ENCODE measurements at regions not wholly inside any gene's neighbourhood (a gene's known extent, or its start where the extent isn't known, plus 50 kb on each side); places are given as distances from the start of the nearest gene placed in this dataset.

DNA sequence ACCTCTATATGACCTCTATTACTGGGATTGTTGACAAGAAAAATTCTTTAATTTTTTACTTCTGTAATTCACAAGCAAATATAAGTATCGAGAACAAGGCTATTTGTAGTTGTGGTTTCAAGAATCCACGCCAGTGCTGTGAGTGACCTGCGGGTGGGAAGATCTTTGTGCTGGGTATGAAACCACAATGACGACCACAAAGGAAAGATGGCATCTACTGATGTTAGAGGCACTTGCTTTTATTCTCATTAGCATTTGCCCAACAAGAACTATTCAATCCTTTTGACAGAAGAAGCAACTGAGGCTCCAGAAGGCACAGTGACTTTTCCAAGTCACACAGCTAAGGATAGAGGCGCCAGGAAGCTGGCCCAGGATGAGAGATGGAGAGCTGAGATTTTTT is 1054.9 kb downstream of the TBC1D22A start:
- TF ChIP-seq CTCF (IDR thresholded peaks at IDR 0.05) (no peak), ZFX (IDR thresholded peaks at IDR 0.05; ENCODE audit: borderline replicate concordance) (no peak)
